ENCODE measurements at regions not wholly inside any gene's neighbourhood (a gene's known extent, or its start where the extent isn't known, plus 50 kb on each side); places are given as distances from the start of the nearest gene placed in this dataset.

GRCh38 chr15:25959100-25959499 lies 96.0 kb upstream of the ATP10A start:
- DNase-seq (ENCODE audit: low read depth), result no peak

- DNase-seq (ENCODE audit: low read depth), result no peak
These were observed 92.5 kb upstream of the ATP10A start for GRCh38 chr15:25955628-25956027.

GRCh38 chr15:25954398-25954797 lies 91.3 kb upstream of the ATP10A start:
- no peak for DNase-seq (ENCODE audit: low read depth)

- no peak for DNase-seq (ENCODE audit: low read depth)
These were observed 86.9 kb upstream of the ATP10A start for GRCh38 chr15:25950014-25950413.

- DNase-seq (ENCODE audit: low read depth), result no peak
These were observed 84.5 kb upstream of the ATP10A start for GRCh38 chr15:25947323-25948314.

- DNase-seq (ENCODE audit: low read depth), result no peak
These were observed 83.2 kb upstream of the ATP10A start for GRCh38 chr15:25946241-25946805.

- no peak for DNase-seq (ENCODE audit: low read depth)
These were observed 81.3 kb upstream of the ATP10A start for GRCh38 chr15:25944386-25944785.

- DNase-seq (ENCODE audit: low read depth), result no peak
These were observed 80.7 kb upstream of the ATP10A start for GRCh38 chr15:25943831-25944230.

- no peak for DNase-seq (ENCODE audit: low read depth)
These were observed 76.0 kb upstream of the ATP10A start for GRCh38 chr15:25939122-25939521.

- DNase-seq (ENCODE audit: low read depth), result no peak
These were observed 74.7 kb upstream of the ATP10A start for GRCh38 chr15:25937796-25938195.

GRCh38 chr15:25936004-25936403 lies 72.9 kb upstream of the ATP10A start:
- no peak for DNase-seq (ENCODE audit: low read depth)

GRCh38 chr15:25933456-25934158 lies 70.5 kb upstream of the ATP10A start:
- peak; percentile 52 for DNase-seq (ENCODE audit: low read depth)

GRCh38 chr15:25932696-25933095 lies 69.6 kb upstream of the ATP10A start:
- no peak for DNase-seq (ENCODE audit: low read depth)

- no peak for DNase-seq (ENCODE audit: low read depth)
These were observed 68.7 kb upstream of the ATP10A start for GRCh38 chr15:25931851-25932250.

- no peak for DNase-seq (ENCODE audit: low read depth)
These were observed 67.8 kb upstream of the ATP10A start for GRCh38 chr15:25930931-25931330.
